HFFc6 (cell line): ENCODE measurements at regions not wholly inside any gene's neighbourhood (a gene's known extent, or its start where the extent isn't known, plus 50 kb on each side); places are given as distances from the start of the nearest gene placed in this dataset.

ENCODE experiments used
- DNase-seq: peaks from one replicate; pipeline ENCODE4 v3.0.0-alpha.2; 2018
- H3K27ac Mint-ChIP-seq: 2 replicates; pipeline ENCODE4 v1.8.0; 2020; ENCODE audit warnings: mild to moderate bottlenecking, mixed read lengths
- H3K27me3 Mint-ChIP-seq: 2 replicates; pipeline ENCODE4 v1.8.0; 2021; ENCODE audit warnings: mild to moderate bottlenecking, moderate library complexity, mixed read lengths; ENCODE audit not compliant: insufficient read depth
- H3K36me3 Mint-ChIP-seq: 2 replicates; pipeline ENCODE4 v1.8.0; 2021; ENCODE audit warnings: low read depth, mixed read lengths
- H3K4me1 Mint-ChIP-seq: 2 replicates; pipeline ENCODE4 v1.8.0; 2020; ENCODE audit warnings: low read depth, mixed read lengths
- H3K4me3 Mint-ChIP-seq: 2 replicates; pipeline ENCODE4 v1.8.0; 2020; ENCODE audit warnings: mild to moderate bottlenecking, moderate library complexity, mixed read lengths
- H3K9me3 Mint-ChIP-seq: 2 replicates; pipeline ENCODE4 v1.8.0; 2020; ENCODE audit warnings: mild to moderate bottlenecking, mixed read lengths
- TF ChIP-seq, protein P1 (sequence below): fragments of 200-600 bp; sonication (generic); IDR thresholded peaks from 2 replicates; pipeline ENCODE4 v1.5.0; 2021; ENCODE audit warnings: antibody characterized with exemption, mild to moderate bottlenecking

DNA sequence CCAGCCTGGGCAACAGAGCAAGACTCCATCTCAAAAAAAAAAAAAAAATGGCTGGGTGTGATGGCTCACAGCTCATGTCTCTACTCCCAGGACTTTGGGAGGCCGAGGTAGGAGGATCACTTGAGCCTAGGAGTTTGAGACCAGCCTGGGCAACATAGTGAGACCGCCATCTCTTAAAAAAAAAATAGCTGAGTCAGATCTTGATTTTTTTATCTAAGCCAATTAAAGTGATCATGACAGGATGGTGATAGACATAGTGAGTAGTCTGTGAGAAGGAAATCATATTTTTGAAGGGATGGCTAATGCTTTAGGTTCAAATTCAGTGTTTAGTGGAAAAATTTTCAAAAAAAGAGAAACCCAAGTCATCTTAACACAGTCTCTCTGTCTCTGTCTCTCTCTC, 114.6 kb upstream of the JARID2 start:
- TF ChIP-seq, protein P1, sequence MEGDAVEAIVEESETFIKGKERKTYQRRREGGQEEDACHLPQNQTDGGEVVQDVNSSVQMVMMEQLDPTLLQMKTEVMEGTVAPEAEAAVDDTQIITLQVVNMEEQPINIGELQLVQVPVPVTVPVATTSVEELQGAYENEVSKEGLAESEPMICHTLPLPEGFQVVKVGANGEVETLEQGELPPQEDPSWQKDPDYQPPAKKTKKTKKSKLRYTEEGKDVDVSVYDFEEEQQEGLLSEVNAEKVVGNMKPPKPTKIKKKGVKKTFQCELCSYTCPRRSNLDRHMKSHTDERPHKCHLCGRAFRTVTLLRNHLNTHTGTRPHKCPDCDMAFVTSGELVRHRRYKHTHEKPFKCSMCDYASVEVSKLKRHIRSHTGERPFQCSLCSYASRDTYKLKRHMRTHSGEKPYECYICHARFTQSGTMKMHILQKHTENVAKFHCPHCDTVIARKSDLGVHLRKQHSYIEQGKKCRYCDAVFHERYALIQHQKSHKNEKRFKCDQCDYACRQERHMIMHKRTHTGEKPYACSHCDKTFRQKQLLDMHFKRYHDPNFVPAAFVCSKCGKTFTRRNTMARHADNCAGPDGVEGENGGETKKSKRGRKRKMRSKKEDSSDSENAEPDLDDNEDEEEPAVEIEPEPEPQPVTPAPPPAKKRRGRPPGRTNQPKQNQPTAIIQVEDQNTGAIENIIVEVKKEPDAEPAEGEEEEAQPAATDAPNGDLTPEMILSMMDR = no peak
- no peak overlapping the region for H3K27ac Mint-ChIP-seq

DNA sequence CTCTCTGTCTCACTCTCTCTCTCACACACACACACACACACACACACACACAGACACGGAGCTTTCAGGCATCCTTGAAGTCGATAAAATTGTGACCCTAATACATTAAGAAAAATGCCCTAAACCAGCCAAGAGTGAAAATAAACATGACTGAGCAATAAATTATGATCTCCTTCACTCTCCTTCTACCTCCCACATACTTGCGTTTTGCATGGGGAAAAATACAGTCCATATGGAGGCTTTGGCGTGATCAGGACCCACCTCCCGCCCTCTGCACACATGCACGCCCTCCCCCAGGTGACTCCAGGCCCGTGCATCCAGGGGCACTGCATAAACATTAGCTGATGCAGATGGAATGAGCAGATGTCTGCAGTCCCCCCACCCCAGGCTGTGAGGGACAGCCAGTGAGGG, 114.2 kb upstream of the JARID2 start:
- Mint-ChIP-seq H3K4me1 (peaks cover 30% of the 10 kb centered on the region), H3K9me3 (no peaks in the 10 kb centered on the region), H3K4me3 (no peak overlapping the region), H3K27ac (no peak overlapping the region), H3K36me3 (no peaks in the 10 kb centered on the region), H3K27me3 (peaks cover under 1% of the 10 kb centered on the region; the same call in 1 of the 2 replicates)
- DNase-seq = no peak
- TF ChIP-seq, protein P1 = no peak

More for the DNA sequence above, 114.6 kb upstream of the JARID2 start:
- Mint-ChIP-seq H3K4me1 (peaks cover 30% of the 10 kb centered on the region), H3K4me3 (no peak overlapping the region), H3K27me3 (peaks cover 3% of the 10 kb centered on the region; the same call in 1 of the 2 replicates), H3K36me3 (no peaks in the 10 kb centered on the region), H3K9me3 (no peaks in the 10 kb centered on the region)
- no peak for DNase-seq

DNA sequence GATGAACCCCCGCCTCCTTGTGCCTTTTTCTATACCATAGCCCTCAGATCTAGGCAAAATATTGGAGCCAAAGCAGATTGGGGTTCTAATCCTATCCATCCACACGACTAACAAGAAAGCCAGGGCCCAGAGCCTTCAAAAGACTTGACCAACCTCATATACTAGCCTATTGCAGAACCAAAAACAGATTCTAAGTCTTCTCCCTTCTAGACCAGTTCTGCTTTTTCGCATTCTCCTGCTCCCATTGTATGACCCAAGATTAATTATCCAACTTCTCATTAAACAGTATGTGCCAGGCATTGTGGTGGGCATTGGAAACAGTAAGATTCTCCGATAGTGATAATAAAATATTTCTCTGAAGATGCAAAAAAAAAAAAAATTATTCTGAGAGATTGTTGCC, 113.7 kb upstream of the JARID2 start:
- Mint-ChIP-seq H3K9me3 (no peaks in the 10 kb centered on the region), H3K4me1 (peaks cover 30% of the 10 kb centered on the region), H3K27ac (no peak overlapping the region; the same call in 1 of the 2 replicates), H3K27me3 (no peaks in the 10 kb centered on the region; the same call in 1 of the 2 replicates), H3K36me3 (no peaks in the 10 kb centered on the region), H3K4me3 (no peak overlapping the region)
- no peak for DNase-seq
- TF ChIP-seq, protein P1 = no peak

DNA sequence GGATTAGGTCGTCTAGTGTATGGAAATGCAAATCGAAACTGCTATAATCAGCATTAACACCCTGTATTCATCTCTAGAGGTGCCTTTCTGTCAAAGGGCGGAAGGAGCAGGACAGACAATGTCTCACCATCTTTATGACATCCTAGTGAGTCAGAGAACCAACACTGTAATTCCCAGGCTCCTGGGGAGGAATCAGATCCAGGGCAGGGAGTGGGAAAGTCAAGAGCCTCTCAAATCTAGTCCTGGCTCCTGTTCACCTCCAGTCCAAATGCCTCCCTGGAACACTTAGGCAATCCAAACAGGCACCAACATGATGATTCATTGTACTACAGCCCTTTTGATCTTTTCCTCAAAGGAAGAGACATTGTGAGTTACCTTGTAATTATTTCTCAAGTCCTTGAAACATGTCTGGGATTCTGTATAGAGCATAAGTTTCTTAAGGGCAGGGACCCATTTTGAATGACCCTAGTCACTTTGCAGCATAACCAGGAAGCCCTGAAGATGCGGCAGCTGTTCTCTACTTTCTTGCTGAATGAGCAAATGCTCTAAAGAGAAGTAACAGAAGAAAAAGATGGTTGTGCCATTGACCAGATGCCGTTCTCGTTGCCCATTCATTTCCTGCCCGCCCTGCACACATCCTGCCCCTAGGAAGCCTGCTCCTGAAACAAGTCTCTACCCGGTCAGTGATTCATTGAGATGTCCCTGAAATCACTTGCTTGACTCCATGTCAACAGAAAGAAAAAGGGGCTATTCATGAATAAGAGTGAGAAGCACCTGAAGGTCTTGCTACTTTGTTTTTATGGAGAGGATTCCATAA, 112.8 kb upstream of the JARID2 start:
- H3K27ac Mint-ChIP-seq = peak overlapping the region; percentile 55
- no peaks in the 10 kb centered on the region; the same call in 1 of the 2 replicates for H3K27me3 Mint-ChIP-seq
- no peaks in the 10 kb centered on the region for H3K9me3 Mint-ChIP-seq
- H3K4me1 Mint-ChIP-seq = peaks cover 30% of the 10 kb centered on the region
- peak overlapping the region; percentile 10 for H3K4me3 Mint-ChIP-seq
- TF ChIP-seq, protein P1 = no peak
- peak; percentile 80 for DNase-seq
- H3K36me3 Mint-ChIP-seq = no peaks in the 10 kb centered on the region

DNA sequence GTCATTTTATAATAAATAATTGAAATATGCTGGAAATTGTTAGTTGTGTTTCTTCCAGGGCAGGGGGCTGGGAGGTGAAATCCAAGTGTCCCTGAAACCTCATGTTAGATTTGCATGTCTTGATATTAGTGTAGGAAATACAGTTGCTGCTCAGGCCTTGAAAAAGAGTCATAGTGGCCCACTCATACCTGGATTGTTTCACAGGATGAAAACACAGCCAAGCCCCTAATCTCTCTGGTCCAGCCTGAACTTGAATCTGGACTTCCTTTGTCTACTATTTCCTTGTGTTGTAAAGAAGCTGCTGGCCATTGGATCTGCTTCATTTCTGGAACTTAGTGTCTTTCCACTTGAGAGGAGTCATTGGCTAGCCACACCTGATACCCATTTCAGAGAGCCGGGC, 108.8 kb upstream of the JARID2 start:
- Mint-ChIP-seq H3K9me3 (no peaks in the 10 kb centered on the region), H3K36me3 (no peaks in the 10 kb centered on the region), H3K4me3 (no peak overlapping the region), H3K4me1 (peaks cover 23% of the 10 kb centered on the region), H3K27ac (no peak overlapping the region), H3K27me3 (no peaks in the 10 kb centered on the region; the same call in 1 of the 2 replicates)
- DNase-seq = no peak
- TF ChIP-seq, protein P1 = no peak
